LNCAP (cell line): ENCODE measurements at regions not wholly inside any gene's neighbourhood (a gene's known extent, or its start where the extent isn't known, plus 50 kb on each side); places are given as distances from the start of the nearest gene placed in this dataset.

Experiments
- TF ChIP-seq, protein P1 (sequence below): fragments of 450-650 bp; IDR thresholded peaks from 2 replicates; pipeline ENCODE4 v1.5.1; 2017; ENCODE audit warnings: mild to moderate bottlenecking

DNA sequence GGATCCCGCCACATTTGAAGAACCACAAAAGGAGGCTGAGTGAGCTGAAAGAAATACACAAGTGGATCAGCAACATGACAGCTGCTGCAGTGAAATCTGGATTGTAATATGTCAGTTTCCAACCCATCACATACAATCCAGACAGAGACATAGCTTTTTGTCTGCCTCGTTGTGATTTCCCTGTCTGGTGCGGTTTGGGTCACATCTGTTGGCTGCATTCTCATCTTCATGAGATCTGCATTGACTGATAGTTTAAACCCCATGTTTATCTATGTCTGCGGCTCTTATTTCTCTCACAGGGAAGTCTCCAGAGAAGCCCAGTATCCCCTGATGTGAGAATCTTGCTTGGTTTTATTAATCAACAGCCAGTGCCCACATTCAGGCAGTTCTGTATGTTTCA is 403.1 kb upstream of the ZNF608 start:
- TF ChIP-seq, protein P1, sequence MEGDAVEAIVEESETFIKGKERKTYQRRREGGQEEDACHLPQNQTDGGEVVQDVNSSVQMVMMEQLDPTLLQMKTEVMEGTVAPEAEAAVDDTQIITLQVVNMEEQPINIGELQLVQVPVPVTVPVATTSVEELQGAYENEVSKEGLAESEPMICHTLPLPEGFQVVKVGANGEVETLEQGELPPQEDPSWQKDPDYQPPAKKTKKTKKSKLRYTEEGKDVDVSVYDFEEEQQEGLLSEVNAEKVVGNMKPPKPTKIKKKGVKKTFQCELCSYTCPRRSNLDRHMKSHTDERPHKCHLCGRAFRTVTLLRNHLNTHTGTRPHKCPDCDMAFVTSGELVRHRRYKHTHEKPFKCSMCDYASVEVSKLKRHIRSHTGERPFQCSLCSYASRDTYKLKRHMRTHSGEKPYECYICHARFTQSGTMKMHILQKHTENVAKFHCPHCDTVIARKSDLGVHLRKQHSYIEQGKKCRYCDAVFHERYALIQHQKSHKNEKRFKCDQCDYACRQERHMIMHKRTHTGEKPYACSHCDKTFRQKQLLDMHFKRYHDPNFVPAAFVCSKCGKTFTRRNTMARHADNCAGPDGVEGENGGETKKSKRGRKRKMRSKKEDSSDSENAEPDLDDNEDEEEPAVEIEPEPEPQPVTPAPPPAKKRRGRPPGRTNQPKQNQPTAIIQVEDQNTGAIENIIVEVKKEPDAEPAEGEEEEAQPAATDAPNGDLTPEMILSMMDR, result no peak

DNA sequence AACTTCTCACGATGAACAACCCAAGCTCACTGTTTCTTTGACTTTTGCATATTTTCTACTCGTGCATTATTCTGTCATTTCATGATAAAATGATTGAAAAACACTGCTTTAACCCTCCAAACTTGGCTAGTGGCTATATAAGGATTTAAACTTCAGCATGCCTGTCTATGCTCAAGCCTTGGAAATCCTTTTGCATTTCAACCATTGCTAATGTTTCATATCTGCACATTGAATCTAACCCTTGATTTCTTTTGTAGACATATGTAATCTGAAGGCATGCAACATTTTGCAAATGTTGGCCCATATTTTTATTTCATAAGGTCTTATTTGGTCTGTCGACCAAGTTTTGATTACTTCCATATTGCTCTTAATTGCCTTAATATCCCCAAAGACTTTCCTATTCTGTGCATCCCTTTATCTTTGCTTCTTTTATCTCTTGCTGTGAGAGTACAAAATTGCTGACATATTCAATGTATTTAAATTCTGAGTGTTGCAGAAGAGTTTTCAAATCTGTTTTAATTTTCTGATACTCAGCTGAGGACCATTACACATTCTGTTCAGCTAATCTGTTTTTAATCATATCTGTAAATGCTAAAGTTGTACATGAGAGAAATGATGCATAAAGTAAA is 403.7 kb upstream of the ZNF608 start:
- TF ChIP-seq, protein P1, result no peak

DNA sequence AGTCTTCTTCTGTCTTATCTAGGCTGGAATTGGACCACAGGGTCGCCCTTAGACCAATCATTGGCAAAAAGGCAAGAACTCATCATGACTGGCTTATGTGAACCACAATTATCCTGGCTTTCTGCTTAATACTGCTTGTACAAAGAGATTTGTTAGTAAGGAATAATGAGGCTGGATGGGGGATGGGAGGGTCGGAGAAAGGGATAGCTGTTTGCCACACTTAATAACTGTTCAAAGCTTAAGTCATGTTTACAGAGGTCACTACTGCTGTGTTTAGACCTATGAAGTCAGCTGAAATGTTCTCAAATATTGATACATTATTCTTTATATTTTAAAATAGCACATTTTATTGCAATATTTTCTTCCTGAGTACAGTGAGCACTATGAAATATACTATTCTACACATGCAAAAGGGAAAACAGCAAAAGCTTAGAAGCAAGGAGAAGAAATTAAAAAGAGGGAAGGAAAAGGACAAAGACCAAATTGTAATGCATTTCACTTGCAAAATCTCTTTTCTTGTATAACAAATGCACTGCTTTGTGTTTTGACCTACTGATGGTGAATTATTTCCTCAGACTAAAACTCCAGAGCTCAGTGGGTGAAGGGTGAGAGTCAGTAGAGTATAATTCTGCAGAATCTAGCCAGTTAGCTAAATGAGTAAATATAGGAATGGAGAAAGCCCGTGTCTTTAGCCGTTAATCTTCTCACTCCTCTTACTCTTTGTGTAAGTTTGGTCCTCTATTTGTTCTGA is 404.9 kb upstream of the ZNF608 start:
- TF ChIP-seq, protein P1, result no peak

DNA sequence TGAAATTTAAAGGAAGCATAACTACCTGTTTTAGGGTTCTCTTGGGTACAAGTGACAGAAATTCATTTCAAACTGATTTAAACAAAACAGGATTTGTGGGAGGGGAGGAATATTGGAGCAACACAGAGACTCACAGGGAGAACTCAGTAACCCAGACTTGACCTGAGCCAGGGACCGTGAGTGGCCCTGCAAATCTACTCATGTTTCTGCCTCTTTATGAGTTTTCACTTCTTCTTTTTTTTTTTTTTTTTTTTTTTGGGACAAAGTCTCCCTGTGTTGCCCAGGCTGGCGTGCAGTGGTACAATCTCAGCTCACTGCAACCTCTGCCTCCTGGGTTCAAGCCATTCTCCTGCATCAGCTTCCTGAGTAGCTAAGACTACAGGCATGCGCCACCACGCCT is 405.6 kb upstream of the ZNF608 start:
- TF ChIP-seq, protein P1, result no peak

DNA sequence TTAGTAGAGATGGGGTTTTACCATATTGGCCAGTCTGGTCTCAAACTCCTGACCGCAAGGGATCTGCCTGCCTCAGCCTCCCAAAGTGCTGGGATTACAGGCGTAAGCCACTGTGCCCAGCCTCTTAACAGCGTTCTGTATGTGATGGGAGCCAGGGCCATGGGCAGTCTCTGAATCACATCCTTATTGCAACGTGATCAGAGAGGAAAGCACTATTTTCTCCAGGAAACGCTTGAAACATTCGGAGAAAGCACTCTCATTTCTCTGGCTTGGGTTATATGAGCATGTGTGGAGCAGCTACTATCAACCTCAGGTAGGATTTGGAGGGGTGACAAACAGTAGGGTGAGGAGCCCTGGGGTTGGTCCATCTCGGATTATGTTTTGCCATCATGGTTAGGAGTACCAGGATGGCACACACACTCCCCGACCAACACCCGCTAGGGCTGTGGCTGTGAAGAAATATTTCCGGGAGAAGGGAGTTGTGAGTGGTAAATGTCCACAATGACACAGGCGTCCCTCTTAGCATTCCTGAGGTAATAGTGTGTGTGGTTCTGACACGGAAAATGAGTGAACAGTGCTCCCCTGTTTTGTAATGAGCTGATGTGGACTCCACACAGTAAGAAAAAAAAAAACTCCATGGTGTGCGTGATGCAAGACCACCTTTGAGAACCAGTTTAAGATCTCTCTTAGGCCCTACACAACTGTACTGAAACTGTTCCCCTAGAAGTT is 406.2 kb upstream of the ZNF608 start:
- TF ChIP-seq, protein P1, result no peak

DNA sequence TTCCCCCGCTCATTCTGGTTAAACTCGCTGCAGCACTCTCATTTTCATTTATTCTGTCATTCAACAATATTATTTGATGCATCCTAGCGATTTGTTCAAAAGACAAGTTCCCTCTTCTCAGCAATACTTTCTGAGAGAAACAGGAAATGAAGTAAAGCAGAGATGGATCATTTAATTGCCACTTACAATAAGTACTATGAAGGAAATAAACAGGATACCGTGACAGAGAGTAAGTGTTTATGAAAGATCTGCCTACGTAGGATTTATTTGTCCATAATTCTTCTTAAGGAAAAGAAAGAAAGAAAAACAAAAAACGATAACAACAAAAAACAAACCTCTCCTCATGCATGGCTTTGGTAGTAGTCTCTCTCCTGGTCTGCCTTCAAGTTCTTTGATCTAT is 406.8 kb upstream of the ZNF608 start:
- TF ChIP-seq, protein P1, result no peak

DNA sequence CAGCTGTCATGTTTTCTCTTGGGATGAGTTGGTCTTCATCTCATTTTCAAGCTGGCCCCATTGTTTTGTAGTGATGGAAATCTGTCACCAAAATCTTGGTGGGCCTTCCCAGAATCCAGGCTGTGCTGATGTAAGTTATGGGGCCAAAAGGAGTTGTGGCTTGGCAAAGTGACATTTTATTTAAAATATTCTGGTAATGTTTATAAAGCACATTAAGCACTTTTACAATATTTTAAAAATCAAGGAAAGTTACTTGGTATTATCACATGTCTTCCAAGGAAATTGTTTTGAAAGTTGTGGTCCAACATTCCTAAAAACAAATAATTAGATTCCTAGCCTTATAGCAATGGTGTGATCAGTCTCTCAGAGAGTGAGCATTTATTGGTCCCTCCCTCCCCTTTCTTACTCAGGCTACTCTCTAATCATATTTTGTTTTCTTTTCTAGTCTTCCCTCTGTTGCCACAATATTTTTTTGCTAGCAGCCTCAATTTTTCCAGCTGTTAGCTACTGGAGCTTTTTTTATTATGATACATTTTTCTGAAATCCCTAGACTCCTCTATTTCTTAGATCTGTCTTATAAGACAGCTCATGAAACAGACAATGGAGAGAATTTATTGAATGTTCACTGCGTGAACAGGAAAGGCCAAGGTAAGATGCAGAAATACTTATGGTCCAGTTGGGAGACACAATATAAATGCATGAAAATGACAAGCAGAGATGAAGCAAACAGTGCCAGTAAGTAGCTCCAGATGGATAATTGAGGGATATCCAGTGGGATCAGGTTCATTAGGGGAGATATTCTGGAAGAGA is 408.1 kb upstream of the ZNF608 start:
- TF ChIP-seq, protein P1, result no peak
